Fibroblast of villous mesenchyme (primary cell): ENCODE measurements at regions not wholly inside any gene's neighbourhood (a gene's known extent, or its start where the extent isn't known, plus 50 kb on each side); places are given as distances from the start of the nearest gene placed in this dataset.

Source experiments
- DNase-seq: peaks from one replicate; pipeline ENCODE4 v3.0.0-alpha.2; 2010; ENCODE audit warnings: low read depth
- H3K4me3 ChIP-seq: 2 replicates; pipeline ENCODE4 v1.5.1; 2011; ENCODE audit warnings: low read depth, mild to moderate bottlenecking, low read length
- CTCF ChIP-seq: IDR thresholded peaks from 2 replicates; pipeline ENCODE4 v1.5.1; 2012; ENCODE audit warnings: low read depth, mild to moderate bottlenecking, low read length; ENCODE audit not compliant: insufficient read depth

DNA sequence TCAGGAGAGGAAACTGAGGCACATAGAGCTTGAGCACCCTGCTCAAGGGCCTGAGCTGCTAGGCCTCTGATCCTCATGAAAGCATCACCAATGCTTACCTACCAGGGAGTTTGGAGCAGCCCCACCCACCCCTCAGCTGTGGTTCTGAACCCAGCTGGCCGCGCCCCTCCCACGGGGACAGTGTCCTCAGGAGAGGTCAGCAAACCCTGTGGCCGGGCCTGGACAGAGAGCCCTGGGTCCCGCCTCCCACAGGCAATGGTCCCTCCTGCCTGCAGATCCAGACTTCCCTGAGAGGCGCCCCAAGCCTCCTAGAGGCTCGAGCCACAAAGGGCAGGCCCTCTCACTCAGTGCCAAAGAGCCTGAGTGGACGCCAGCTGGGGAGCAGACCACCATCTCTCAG, 184.9 kb downstream of the BRD1 start:
- TF ChIP-seq CTCF, result no peak
- no peak for DNase-seq

DNA sequence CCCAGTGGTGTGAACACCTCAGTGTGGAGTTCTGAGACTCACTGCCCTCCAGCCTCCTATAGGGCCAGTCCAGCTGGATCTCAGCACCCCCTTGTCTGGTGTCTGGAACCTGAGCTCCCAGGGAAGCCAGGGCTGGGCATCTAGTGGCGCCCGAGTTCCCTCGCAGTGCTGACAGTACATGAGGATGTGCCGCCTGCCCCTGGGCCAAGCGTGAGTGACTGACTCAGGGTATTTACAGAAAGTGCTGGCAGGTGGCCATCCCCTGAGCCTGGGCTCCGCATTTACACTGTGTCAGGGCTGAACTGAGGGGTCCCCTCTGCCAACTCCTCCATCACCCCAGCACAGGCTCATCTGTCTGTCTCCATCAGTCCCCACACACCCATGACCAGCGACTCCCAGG, 185.3 kb downstream of the BRD1 start:
- H3K4me3 ChIP-seq, result no peak overlapping the region
- no peak for DNase-seq
- TF ChIP-seq CTCF, result no peak

More for the DNA sequence above, 184.9 kb downstream of the BRD1 start:
- H3K4me3 ChIP-seq, result no peak overlapping the region

- no peak overlapping the region for H3K4me3 ChIP-seq
- no peak for DNase-seq
- TF ChIP-seq CTCF, result no peak
Observed at GRCh38 chr22:49641770-49642313, 185.8 kb downstream of the BRD1 start.

- DNase-seq, result no peak
- TF ChIP-seq CTCF, result no peak
- H3K4me3 ChIP-seq, result no peak overlapping the region
Observed at GRCh38 chr22:49640366-49641095, 187.1 kb downstream of the BRD1 start.

- no peak for TF ChIP-seq CTCF
- no peak overlapping the region for H3K4me3 ChIP-seq
- no peak for DNase-seq
Observed at GRCh38 chr22:49639956-49640355, 187.7 kb downstream of the BRD1 start.

DNA sequence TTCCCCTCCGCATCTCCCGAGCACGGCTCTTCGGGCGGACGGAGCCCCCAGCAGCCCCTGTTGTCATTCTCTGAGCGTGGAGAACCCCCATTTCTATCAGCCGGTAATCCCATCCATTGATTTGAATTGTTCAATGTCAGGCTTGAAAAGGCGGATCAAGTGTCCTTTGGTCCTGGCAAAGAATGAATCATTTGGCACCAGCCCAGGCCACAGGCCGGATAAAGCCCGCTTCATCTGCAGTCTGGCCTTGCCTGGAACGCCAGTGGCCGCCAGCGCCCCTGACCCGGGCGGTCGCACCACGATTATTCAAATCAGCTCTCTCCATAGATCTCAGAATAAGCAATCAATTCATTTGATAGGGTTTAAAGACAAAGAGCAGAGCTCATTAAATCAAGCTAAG, 188.9 kb downstream of the BRD1 start:
- no peak overlapping the region for H3K4me3 ChIP-seq
- DNase-seq, result no peak
- TF ChIP-seq CTCF, result no peak

GRCh38 chr22:49638001-49638400, 189.7 kb downstream of the BRD1 start:
- no peak for DNase-seq
- H3K4me3 ChIP-seq, result no peak overlapping the region
- no peak for TF ChIP-seq CTCF
